HepG2 (cell line): ENCODE measurements at regions not wholly inside any gene's neighbourhood (a gene's known extent, or its start where the extent isn't known, plus 50 kb on each side); places are given as distances from the start of the nearest gene placed in this dataset.

ENCODE experiments used
- CHD4 ChIP-seq: fragments of 200-600 bp; sonication (generic); IDR thresholded peaks from 2 replicates; pipeline ENCODE4 v1.7.0; 2017; ENCODE audit warnings: mild to moderate bottlenecking, low read length, borderline replicate concordance
- CTCF ChIP-seq: sonication (generic); formaldehyde crosslinking; IDR thresholded peaks from 2 replicates; pipeline ENCODE4 v1.5.0; 2020; ENCODE audit warnings: mild to moderate bottlenecking, missing genetic modification reagents, moderate library complexity
- PAX8 ChIP-seq: sonication (generic); formaldehyde crosslinking; IDR thresholded peaks from 2 replicates; pipeline ENCODE4 v1.8.0; 2022; ENCODE audit warnings: mild to moderate bottlenecking, missing genetic modification reagents, borderline replicate concordance
- YY1 ChIP-seq: IDR thresholded peaks from 2 replicates; pipeline ENCODE4 v1.6.1; 2011; ENCODE audit warnings: low read length, low read depth, moderate library complexity, mild to moderate bottlenecking; ENCODE audit not compliant: insufficient read depth, insufficient replicate concordance
- ZNF430 ChIP-seq: sonication (generic); formaldehyde crosslinking; IDR thresholded peaks from 2 replicates; pipeline ENCODE4 v1.9.0; 2021; ENCODE audit warnings: mild to moderate bottlenecking, missing genetic modification reagents
- ZNF687 ChIP-seq: sonication (generic); formaldehyde crosslinking; IDR thresholded peaks from 2 replicates; pipeline ENCODE4 v1.5.1; 2020; ENCODE audit warnings: mild to moderate bottlenecking, missing genetic modification reagents, moderate library complexity
- ZNF788 ChIP-seq: sonication (generic); formaldehyde crosslinking; IDR thresholded peaks from 2 replicates; pipeline ENCODE4 v1.5.0; 2020; ENCODE audit warnings: mild to moderate bottlenecking, missing genetic modification reagents, borderline replicate concordance

- TF ChIP-seq CHD4 (no peak), CTCF (no peak), YY1 (no peak), ZNF687 (CRISPR knock-in tag) (no peak), PAX8 (CRISPR knock-in tag) (no peak), ZNF788 (CRISPR knock-in tag) (no peak), ZNF430 (CRISPR knock-in tag) (no peak)
Measured at GRCh38 chr10:78489034-78489433, 455.4 kb downstream of the RPS24 start.
